DND-41 (cell line): ENCODE measurements at regions not wholly inside any gene's neighbourhood (a gene's known extent, or its start where the extent isn't known, plus 50 kb on each side); places are given as distances from the start of the nearest gene placed in this dataset.

Source experiments
- EZH2 ChIP-seq: IDR thresholded peaks from 3 replicates; pipeline ENCODE4 v1.6.1; 2012; ENCODE audit warnings: borderline replicate concordance, low read depth, mild to moderate bottlenecking, moderate library complexity, low read length, inconsistent platforms; ENCODE audit not compliant: severe bottlenecking
- TF ChIP-seq, protein P1 (sequence below): IDR thresholded peaks from 2 replicates; pipeline ENCODE4 v1.5.1; 2012; ENCODE audit warnings: borderline replicate concordance, low read length, moderate library complexity, mild to moderate bottlenecking; ENCODE audit not compliant: poor library complexity, severe bottlenecking; ENCODE audit errors: extremely low read depth

DNA sequence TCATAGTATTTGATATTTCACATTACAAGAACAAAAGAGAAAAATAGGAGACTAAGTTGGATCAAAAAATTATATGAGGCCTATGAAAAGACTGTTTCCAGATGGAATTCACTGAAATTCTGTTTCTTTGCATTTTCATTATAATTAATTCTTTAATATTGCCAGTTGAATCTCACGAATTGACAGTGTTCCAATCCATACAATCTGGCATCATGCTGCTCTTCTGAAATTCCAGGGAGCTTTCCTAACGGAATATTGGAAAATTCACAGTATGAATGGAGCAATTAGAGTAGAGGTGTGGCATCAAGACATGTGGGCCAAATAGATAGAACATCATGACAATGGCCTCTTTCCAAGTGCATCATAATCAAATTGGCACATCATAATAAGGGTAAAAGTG lies 1178.9 kb upstream of the WWC1 start:
- TF ChIP-seq, protein P1, sequence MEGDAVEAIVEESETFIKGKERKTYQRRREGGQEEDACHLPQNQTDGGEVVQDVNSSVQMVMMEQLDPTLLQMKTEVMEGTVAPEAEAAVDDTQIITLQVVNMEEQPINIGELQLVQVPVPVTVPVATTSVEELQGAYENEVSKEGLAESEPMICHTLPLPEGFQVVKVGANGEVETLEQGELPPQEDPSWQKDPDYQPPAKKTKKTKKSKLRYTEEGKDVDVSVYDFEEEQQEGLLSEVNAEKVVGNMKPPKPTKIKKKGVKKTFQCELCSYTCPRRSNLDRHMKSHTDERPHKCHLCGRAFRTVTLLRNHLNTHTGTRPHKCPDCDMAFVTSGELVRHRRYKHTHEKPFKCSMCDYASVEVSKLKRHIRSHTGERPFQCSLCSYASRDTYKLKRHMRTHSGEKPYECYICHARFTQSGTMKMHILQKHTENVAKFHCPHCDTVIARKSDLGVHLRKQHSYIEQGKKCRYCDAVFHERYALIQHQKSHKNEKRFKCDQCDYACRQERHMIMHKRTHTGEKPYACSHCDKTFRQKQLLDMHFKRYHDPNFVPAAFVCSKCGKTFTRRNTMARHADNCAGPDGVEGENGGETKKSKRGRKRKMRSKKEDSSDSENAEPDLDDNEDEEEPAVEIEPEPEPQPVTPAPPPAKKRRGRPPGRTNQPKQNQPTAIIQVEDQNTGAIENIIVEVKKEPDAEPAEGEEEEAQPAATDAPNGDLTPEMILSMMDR: no peak
- no peak for TF ChIP-seq EZH2
